NOMO-1 (cell line): ENCODE measurements at regions not wholly inside any gene's neighbourhood (a gene's known extent, or its start where the extent isn't known, plus 50 kb on each side); places are given as distances from the start of the nearest gene placed in this dataset.

Experiments used
- DNase-seq, 2 experiments: peaks; one replicate each; lab custom pipeline; 2025; ENCODE audit not compliant: unreplicated experiment in 2 of 2; lab: John Stamatoyannopoulos, UW

- DNase-seq = no peak
Measured at GRCh38 chr15:62270216-62270921, 105.3 kb upstream of the C2CD4B start.

GRCh38 chr15:62272290-62272689, 107.2 kb upstream of the C2CD4B start:
- DNase-seq = no peak

- no peak for DNase-seq
Measured at GRCh38 chr15:62275831-62276230, 110.7 kb upstream of the C2CD4B start.

GRCh38 chr15:62277816-62278394, 112.8 kb upstream of the C2CD4B start:
- DNase-seq = no peak

- DNase-seq = no peak
Measured at GRCh38 chr15:62278534-62278933, 113.4 kb upstream of the C2CD4B start.

- DNase-seq = no peak
Measured at GRCh38 chr15:62279041-62279440, 114.0 kb upstream of the C2CD4B start.

GRCh38 chr15:62280625-62281024, 115.5 kb upstream of the C2CD4B start:
- DNase-seq = no peak

- peak in 1 of 2 experiments; percentile 16 for DNase-seq
Measured at GRCh38 chr15:62281801-62282200, 116.7 kb upstream of the C2CD4B start.

- DNase-seq = no peak
Measured at GRCh38 chr15:62287066-62287857, 122.2 kb upstream of the C2CD4B start.

- DNase-seq = no peak
Measured at GRCh38 chr15:62288361-62289017, 123.4 kb upstream of the C2CD4B start.

- no peak for DNase-seq
Measured at GRCh38 chr15:62291262-62291661, 126.2 kb upstream of the C2CD4B start.

GRCh38 chr15:62296756-62297507, 131.8 kb upstream of the C2CD4B start:
- DNase-seq = no peak

- DNase-seq = no peak
Measured at GRCh38 chr15:62297522-62297921, 132.4 kb upstream of the C2CD4B start.

- DNase-seq = no peak
Measured at GRCh38 chr15:62297933-62298332, 132.8 kb upstream of the C2CD4B start.

GRCh38 chr15:62298811-62299210, 133.7 kb upstream of the C2CD4B start:
- no peak for DNase-seq

- no peak for DNase-seq
Measured at GRCh38 chr15:62299541-62299940, 134.5 kb upstream of the C2CD4B start.

GRCh38 chr15:62301993-62302675, 137.0 kb upstream of the C2CD4B start:
- no peak for DNase-seq

- peak; percentile 66 to 68 for DNase-seq
Measured at GRCh38 chr15:62306851-62307504, 141.9 kb upstream of the C2CD4B start.

GRCh38 chr15:62307551-62307950, 142.5 kb upstream of the C2CD4B start:
- no peak for DNase-seq
